Mucosa of descending colon (tissue), 3 donors: ENCODE measurements at regions not wholly inside any gene's neighbourhood (a gene's known extent, or its start where the extent isn't known, plus 50 kb on each side); places are given as distances from the start of the nearest gene placed in this dataset.

ENCODE experiments used
- ATAC-seq: fragments of 200-7000 bp; cut with Tn5 transposase; one replicate; pipeline ENCODE4 v1.9.1; 2020; ENCODE audit warnings: mild to moderate bottlenecking, moderate library complexity
- DNase-seq, 3 donors: peaks; one replicate each; pipeline ENCODE4 v3.0.0-alpha.2; 2020
- H3K36me3 ChIP-seq: fragments of 200-600 bp; one replicate; pipeline ENCODE4 v1.8.0; 2021; ENCODE audit warnings: low read depth, mild to moderate bottlenecking
- H3K4me1 ChIP-seq: fragments of 200-600 bp; one replicate; pipeline ENCODE4 v1.8.0; 2021; ENCODE audit warnings: low read depth, mild to moderate bottlenecking
- H3K4me3 ChIP-seq: fragments of 200-600 bp; one replicate; pipeline ENCODE4 v1.8.0; 2021; ENCODE audit warnings: mild to moderate bottlenecking
- H3K9me3 ChIP-seq: fragments of 200-600 bp; one replicate; pipeline ENCODE4 v1.8.0; 2021; ENCODE audit warnings: mild to moderate bottlenecking
- CTCF ChIP-seq: fragments of 200-600 bp; IDR thresholded peaks from one replicate; pipeline ENCODE4 v1.8.0; 2022; ENCODE audit warnings: antibody characterized with exemption, mild to moderate bottlenecking
- intact Hi-C, 2 donors: fragments of 100-400 bp; cut with DNase I in 1 of 2; cut with micrococcal nuclease in 1 of 2; formaldehyde crosslinking; loops; one replicate each; pipeline versions ENCODE4 v1.11.0 to v1.11.1; 2022; cut with DNase I, micrococcal nuclease
- donor health status: DM: no; HTN: no; CAD: no; lungs with moderate emphysema.
- donor health status: DM: no; HTN: no; CAD: no.
- donor health status: DM: no; HTN: yes; CAD: no.

DNA sequence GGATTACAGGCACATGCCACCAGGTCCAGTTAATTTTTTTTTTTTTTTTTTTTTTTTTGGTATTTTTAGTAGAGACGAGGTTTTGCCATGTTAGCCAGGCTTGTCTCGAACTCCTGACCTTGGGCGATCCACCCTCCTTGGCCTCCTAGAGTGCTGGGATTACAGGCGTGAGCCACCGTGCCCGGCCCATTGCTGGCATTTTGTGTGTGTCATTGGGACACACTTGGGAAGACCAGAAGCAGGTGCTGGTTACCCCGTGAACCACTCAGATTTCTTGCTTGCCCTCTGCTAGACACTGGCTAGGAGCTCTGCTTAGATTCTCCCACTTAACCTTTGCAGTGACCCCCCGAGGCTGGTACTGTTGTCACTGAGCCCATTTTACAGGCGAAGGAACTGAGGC lies 229.3 kb downstream of the IRF8 start:
- intact Hi-C loops: no loop called here
- Histone ChIP-seq H3K4me3 (no peak overlapping the region), H3K36me3 (no peaks in the 10 kb centered on the region), H3K9me3 (no peaks in the 10 kb centered on the region), H3K4me1 (no peaks in the 10 kb centered on the region)
- DNase-seq: no peak
- no peak for TF ChIP-seq CTCF
- ATAC-seq: no peak

DNA sequence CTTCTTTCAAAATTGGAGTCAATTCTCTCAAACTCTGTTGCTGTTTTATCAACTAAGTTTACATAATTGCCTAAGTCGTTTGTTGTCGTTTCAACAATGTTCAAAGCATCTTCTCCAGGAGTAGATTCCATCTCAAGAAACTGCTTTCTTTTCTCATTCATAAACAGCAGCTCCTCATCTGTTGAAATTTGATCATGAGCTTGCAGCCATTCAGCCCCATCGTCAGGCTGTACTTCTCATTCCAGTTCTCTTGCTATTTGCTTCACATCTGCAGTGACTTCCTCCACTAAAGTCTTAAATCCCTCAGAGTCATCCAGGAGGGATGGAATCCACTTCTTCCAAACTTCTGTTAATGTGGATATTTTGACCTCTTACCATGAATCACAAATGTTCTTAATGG lies 230.6 kb downstream of the IRF8 start:
- TF ChIP-seq CTCF: no peak

DNA sequence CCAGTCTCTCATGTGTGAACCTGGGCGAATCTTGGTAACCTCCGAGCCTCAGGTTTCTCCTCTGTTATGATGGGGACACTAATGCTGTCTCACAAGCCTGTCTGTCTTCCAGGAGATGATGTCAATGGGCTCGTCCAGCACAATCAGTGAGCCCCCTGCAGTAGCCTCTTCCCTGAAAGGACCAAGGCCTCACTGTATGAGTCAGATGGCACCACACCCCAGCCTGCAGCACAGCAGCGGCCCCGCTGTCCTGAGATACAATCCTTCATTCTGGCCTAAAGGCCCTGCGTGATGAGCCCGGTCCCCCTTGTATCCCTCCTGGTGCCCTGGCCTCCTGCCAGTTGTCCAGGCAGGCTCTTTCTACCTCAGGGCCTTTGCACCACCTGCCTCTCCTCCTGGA lies 234.4 kb downstream of the IRF8 start:
- Histone ChIP-seq H3K4me3 (no peak overlapping the region), H3K4me1 (no peaks in the 10 kb centered on the region), H3K36me3 (no peaks in the 10 kb centered on the region), H3K9me3 (no peaks in the 10 kb centered on the region)
- ATAC-seq: no peak
- intact Hi-C loops: no loop called here
- TF ChIP-seq CTCF: no peak
- DNase-seq: no peak

More for the DNA sequence above, 230.6 kb downstream of the IRF8 start:
- ATAC-seq (no peak), DNase-seq (no peak)
- Histone ChIP-seq H3K4me3 (no peak overlapping the region), H3K36me3 (no peaks in the 10 kb centered on the region), H3K9me3 (no peaks in the 10 kb centered on the region), H3K4me1 (no peaks in the 10 kb centered on the region)
- intact Hi-C loops: no loop called here

- Histone ChIP-seq H3K36me3 (no peaks in the 10 kb centered on the region), H3K4me1 (no peaks in the 10 kb centered on the region), H3K9me3 (no peaks in the 10 kb centered on the region), H3K4me3 (no peak overlapping the region)
- DNase-seq (no peak), ATAC-seq (no peak)
- intact Hi-C loops: no loop called here
- no peak for TF ChIP-seq CTCF
These were observed 234.9 kb downstream of the IRF8 start for GRCh38 chr16:86133847-86134375.

- H3K9me3 ChIP-seq: no peaks in the 10 kb centered on the region
- H3K4me3 ChIP-seq: no peak overlapping the region
- H3K36me3 ChIP-seq: no peaks in the 10 kb centered on the region
- no peak for ATAC-seq
- no peaks in the 10 kb centered on the region for H3K4me1 ChIP-seq
- no peak for DNase-seq
- intact Hi-C loops: no loop called here
- TF ChIP-seq CTCF: no peak
These were observed 236.0 kb downstream of the IRF8 start for GRCh38 chr16:86134802-86135461.
